SK-N-SH (cell line): ENCODE measurements at regions not wholly inside any gene's neighbourhood (a gene's known extent, or its start where the extent isn't known, plus 50 kb on each side); places are given as distances from the start of the nearest gene placed in this dataset.

ENCODE experiments used
- CTCF ChIP-seq: fragments of 200-600 bp; sonication (generic); IDR thresholded peaks from 2 replicates; pipeline ENCODE4 v1.6.1; 2017; ENCODE audit warnings: antibody characterized with exemption, mild to moderate bottlenecking, moderate library complexity
- EZH2phosphoT487 ChIP-seq: fragments of 200-600 bp; sonication (generic); IDR thresholded peaks from 2 replicates; pipeline ENCODE4 v1.6.1; 2017; ENCODE audit warnings: low read depth, mixed run types, mild to moderate bottlenecking, antibody characterized with exemption, moderate library complexity, borderline replicate concordance
- GABPA ChIP-seq: IDR thresholded peaks from 2 replicates; pipeline ENCODE4 v1.4.0; 2012; ENCODE audit warnings: low read depth, mild to moderate bottlenecking
- JUND ChIP-seq: IDR thresholded peaks from 2 replicates; pipeline ENCODE4 v1.4.0; 2012
- NRF1 ChIP-seq: IDR thresholded peaks from 2 replicates; pipeline ENCODE4 v1.6.1; 2012; ENCODE audit warnings: low read depth, mild to moderate bottlenecking, low read length
- POLR2AphosphoS5 ChIP-seq: IDR thresholded peaks from 2 replicates; pipeline ENCODE4 v1.6.1; 2012; ENCODE audit warnings: low read depth, low read length
- RAD21 ChIP-seq: IDR thresholded peaks from 2 replicates; pipeline ENCODE4 v1.6.1; 2012; ENCODE audit warnings: mild to moderate bottlenecking, low read length
- RFX5 ChIP-seq: IDR thresholded peaks from 2 replicates; pipeline ENCODE4 v1.6.1; 2012; ENCODE audit warnings: mild to moderate bottlenecking, improper control_type of control experiment, low read length
- TAF1 ChIP-seq: IDR thresholded peaks from 2 replicates; pipeline ENCODE4 v1.6.1; 2012; ENCODE audit warnings: low read depth, mild to moderate bottlenecking, low read length, moderate library complexity, borderline replicate concordance
- YY1 ChIP-seq: IDR thresholded peaks from 2 replicates; pipeline ENCODE4 v1.4.0; 2012; ENCODE audit warnings: low read depth, mild to moderate bottlenecking
- TF ChIP-seq, protein P1 (sequence below): IDR thresholded peaks from 2 replicates; pipeline ENCODE4 v1.6.1; 2012; ENCODE audit warnings: mild to moderate bottlenecking, low read depth, low read length, moderate library complexity

DNA sequence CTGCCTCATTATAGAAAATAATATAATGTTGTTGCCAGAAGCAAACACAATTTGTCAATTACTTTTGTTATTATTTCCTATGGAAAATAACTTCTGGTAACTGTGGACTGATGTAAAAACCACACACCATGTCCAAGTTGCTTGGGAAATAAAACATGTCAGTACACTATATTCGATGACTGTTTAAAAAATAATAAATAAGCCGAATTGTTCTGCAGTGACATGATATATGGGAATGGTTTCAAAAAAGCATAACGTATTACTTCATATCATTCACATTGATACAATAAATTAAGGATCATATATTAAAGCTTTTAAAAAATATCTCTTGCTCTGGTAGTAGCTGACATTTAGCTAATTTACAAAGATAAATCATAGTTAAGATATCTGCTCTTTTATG lies 2062.1 kb downstream of the PCDH9 start:
- TF ChIP-seq, protein P1, sequence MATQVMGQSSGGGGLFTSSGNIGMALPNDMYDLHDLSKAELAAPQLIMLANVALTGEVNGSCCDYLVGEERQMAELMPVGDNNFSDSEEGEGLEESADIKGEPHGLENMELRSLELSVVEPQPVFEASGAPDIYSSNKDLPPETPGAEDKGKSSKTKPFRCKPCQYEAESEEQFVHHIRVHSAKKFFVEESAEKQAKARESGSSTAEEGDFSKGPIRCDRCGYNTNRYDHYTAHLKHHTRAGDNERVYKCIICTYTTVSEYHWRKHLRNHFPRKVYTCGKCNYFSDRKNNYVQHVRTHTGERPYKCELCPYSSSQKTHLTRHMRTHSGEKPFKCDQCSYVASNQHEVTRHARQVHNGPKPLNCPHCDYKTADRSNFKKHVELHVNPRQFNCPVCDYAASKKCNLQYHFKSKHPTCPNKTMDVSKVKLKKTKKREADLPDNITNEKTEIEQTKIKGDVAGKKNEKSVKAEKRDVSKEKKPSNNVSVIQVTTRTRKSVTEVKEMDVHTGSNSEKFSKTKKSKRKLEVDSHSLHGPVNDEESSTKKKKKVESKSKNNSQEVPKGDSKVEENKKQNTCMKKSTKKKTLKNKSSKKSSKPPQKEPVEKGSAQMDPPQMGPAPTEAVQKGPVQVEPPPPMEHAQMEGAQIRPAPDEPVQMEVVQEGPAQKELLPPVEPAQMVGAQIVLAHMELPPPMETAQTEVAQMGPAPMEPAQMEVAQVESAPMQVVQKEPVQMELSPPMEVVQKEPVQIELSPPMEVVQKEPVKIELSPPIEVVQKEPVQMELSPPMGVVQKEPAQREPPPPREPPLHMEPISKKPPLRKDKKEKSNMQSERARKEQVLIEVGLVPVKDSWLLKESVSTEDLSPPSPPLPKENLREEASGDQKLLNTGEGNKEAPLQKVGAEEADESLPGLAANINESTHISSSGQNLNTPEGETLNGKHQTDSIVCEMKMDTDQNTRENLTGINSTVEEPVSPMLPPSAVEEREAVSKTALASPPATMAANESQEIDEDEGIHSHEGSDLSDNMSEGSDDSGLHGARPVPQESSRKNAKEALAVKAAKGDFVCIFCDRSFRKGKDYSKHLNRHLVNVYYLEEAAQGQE = no peak
- TF ChIP-seq POLR2AphosphoS5 = no peak
- no peak for TF ChIP-seq TAF1
- TF ChIP-seq CTCF = no peak
- TF ChIP-seq RAD21 = no peak
- no peak for TF ChIP-seq JUND
- TF ChIP-seq NRF1 = no peak
- no peak for TF ChIP-seq YY1
- no peak for TF ChIP-seq EZH2phosphoT487
- no peak for TF ChIP-seq GABPA
- TF ChIP-seq RFX5 = no peak
